ENCODE measurements at regions not wholly inside any gene's neighbourhood (a gene's known extent, or its start where the extent isn't known, plus 50 kb on each side); places are given as distances from the start of the nearest gene placed in this dataset.
"Not testable (repeated sequence)": the region's sequence is repeated elsewhere in the genome, so short reads cannot be mapped to it uniquely, and the experiment has no call there.

GRCh38 chr12:9469956-9470355 lies 137.8 kb downstream of the KLRB1 start:
- not testable (repeated sequence) for H3K27me3 ChIP-seq (ENCODE audit: control insufficient read depth, insufficient read depth, low read length); DNase-seq; H3K4me3 ChIP-seq (ENCODE audit: insufficient read depth, low read depth, low read length); H3K36me3 ChIP-seq (replicated peaks; ENCODE audit: control insufficient read depth, insufficient read depth, low read length)

- H3K4me3 ChIP-seq (ENCODE audit: insufficient read depth, low read depth, low read length); DNase-seq; H3K36me3 ChIP-seq (replicated peaks; ENCODE audit: control insufficient read depth, insufficient read depth, low read length); H3K27me3 ChIP-seq (ENCODE audit: control insufficient read depth, insufficient read depth, low read length): not testable (repeated sequence)
Measured at GRCh38 chr12:9469463-9469862, 138.3 kb downstream of the KLRB1 start.

- DNase-seq = peak; percentile 69
- H3K4me3 ChIP-seq (ENCODE audit: insufficient read depth, low read depth, low read length); H3K27me3 ChIP-seq (ENCODE audit: control insufficient read depth, insufficient read depth, low read length); H3K36me3 ChIP-seq (replicated peaks; ENCODE audit: control insufficient read depth, insufficient read depth, low read length): not testable (repeated sequence)
Measured at GRCh38 chr12:9468998-9469397, 138.7 kb downstream of the KLRB1 start.

GRCh38 chr12:9468144-9468543 lies 139.6 kb downstream of the KLRB1 start:
- not testable (repeated sequence) for H3K4me3 ChIP-seq (ENCODE audit: insufficient read depth, low read depth, low read length); DNase-seq; H3K36me3 ChIP-seq (replicated peaks; ENCODE audit: control insufficient read depth, insufficient read depth, low read length); H3K27me3 ChIP-seq (ENCODE audit: control insufficient read depth, insufficient read depth, low read length)

GRCh38 chr12:9464408-9464807 lies 143.3 kb downstream of the KLRB1 start:
- H3K27me3 ChIP-seq (ENCODE audit: control insufficient read depth, insufficient read depth, low read length) = no peaks in the 10 kb centered on the region

GRCh38 chr12:9455516-9455915 lies 152.2 kb downstream of the KLRB1 start:
- not testable (repeated sequence) for H3K27me3 ChIP-seq (ENCODE audit: control insufficient read depth, insufficient read depth, low read length); H3K36me3 ChIP-seq (replicated peaks; ENCODE audit: control insufficient read depth, insufficient read depth, low read length); DNase-seq; H3K4me3 ChIP-seq (ENCODE audit: insufficient read depth, low read depth, low read length)

More at GRCh38 chr12:9464408-9464807, 143.3 kb downstream of the KLRB1 start:
- Histone ChIP-seq H3K4me3 (ENCODE audit: insufficient read depth, low read depth, low read length) (no peak overlapping the region), H3K36me3 (replicated peaks; ENCODE audit: control insufficient read depth, insufficient read depth, low read length) (no peaks in the 10 kb centered on the region)
- DNase-seq = no peak

GRCh38 chr12:9454021-9454420 lies 153.7 kb downstream of the KLRB1 start:
- H3K36me3 ChIP-seq (replicated peaks; ENCODE audit: control insufficient read depth, insufficient read depth, low read length); H3K4me3 ChIP-seq (ENCODE audit: insufficient read depth, low read depth, low read length); DNase-seq; H3K27me3 ChIP-seq (ENCODE audit: control insufficient read depth, insufficient read depth, low read length): not testable (repeated sequence)

GRCh38 chr12:9450127-9450567 lies 157.6 kb downstream of the KLRB1 start:
- H3K4me3 ChIP-seq (ENCODE audit: insufficient read depth, low read depth, low read length); H3K27me3 ChIP-seq (ENCODE audit: control insufficient read depth, insufficient read depth, low read length); DNase-seq; H3K36me3 ChIP-seq (replicated peaks; ENCODE audit: control insufficient read depth, insufficient read depth, low read length): not testable (repeated sequence)

GRCh38 chr12:9449657-9450126 lies 158.0 kb downstream of the KLRB1 start:
- H3K4me3 ChIP-seq (ENCODE audit: insufficient read depth, low read depth, low read length); H3K27me3 ChIP-seq (ENCODE audit: control insufficient read depth, insufficient read depth, low read length); H3K36me3 ChIP-seq (replicated peaks; ENCODE audit: control insufficient read depth, insufficient read depth, low read length): not testable (repeated sequence)
- DNase-seq = peak; percentile 20

- no peak overlapping the region for H3K4me3 ChIP-seq (ENCODE audit: insufficient read depth, low read depth, low read length)
- H3K27me3 ChIP-seq (ENCODE audit: control insufficient read depth, insufficient read depth, low read length) = no peaks in the 10 kb centered on the region
- H3K36me3 ChIP-seq (replicated peaks; ENCODE audit: control insufficient read depth, insufficient read depth, low read length) = no peaks in the 10 kb centered on the region
- DNase-seq = no peak
Measured at GRCh38 chr12:9449181-9449580, 158.5 kb downstream of the KLRB1 start.

- not testable (repeated sequence) for H3K36me3 ChIP-seq (replicated peaks; ENCODE audit: control insufficient read depth, insufficient read depth, low read length); H3K27me3 ChIP-seq (ENCODE audit: control insufficient read depth, insufficient read depth, low read length)
- DNase-seq = peak; percentile 35
- H3K4me3 ChIP-seq (ENCODE audit: insufficient read depth, low read depth, low read length) = peak overlapping the region; percentile 60
Measured at GRCh38 chr12:9448648-9449047, 159.1 kb downstream of the KLRB1 start.

GRCh38 chr12:9447791-9448614 lies 159.7 kb downstream of the KLRB1 start:
- H3K36me3 ChIP-seq (replicated peaks; ENCODE audit: control insufficient read depth, insufficient read depth, low read length); H3K27me3 ChIP-seq (ENCODE audit: control insufficient read depth, insufficient read depth, low read length): not testable (repeated sequence)
- H3K4me3 ChIP-seq (ENCODE audit: insufficient read depth, low read depth, low read length) = peak overlapping the region; percentile 60
- DNase-seq = peak; percentile 89

- not testable (repeated sequence) for DNase-seq; H3K36me3 ChIP-seq (replicated peaks; ENCODE audit: control insufficient read depth, insufficient read depth, low read length); H3K27me3 ChIP-seq (ENCODE audit: control insufficient read depth, insufficient read depth, low read length)
- H3K4me3 ChIP-seq (ENCODE audit: insufficient read depth, low read depth, low read length) = peak overlapping the region; percentile 60
Measured at GRCh38 chr12:9446883-9447761, 160.6 kb downstream of the KLRB1 start.

- not testable (repeated sequence) for DNase-seq; H3K27me3 ChIP-seq (ENCODE audit: control insufficient read depth, insufficient read depth, low read length); H3K4me3 ChIP-seq (ENCODE audit: insufficient read depth, low read depth, low read length); H3K36me3 ChIP-seq (replicated peaks; ENCODE audit: control insufficient read depth, insufficient read depth, low read length)
Measured at GRCh38 chr12:9440428-9440827, 167.3 kb downstream of the KLRB1 start.

GRCh38 chr12:9435682-9436081 lies 172.0 kb downstream of the KLRB1 start:
- H3K36me3 ChIP-seq (replicated peaks; ENCODE audit: control insufficient read depth, insufficient read depth, low read length); H3K4me3 ChIP-seq (ENCODE audit: insufficient read depth, low read depth, low read length); H3K27me3 ChIP-seq (ENCODE audit: control insufficient read depth, insufficient read depth, low read length); DNase-seq: not testable (repeated sequence)
